NCI-H226 (cell line): ENCODE measurements at regions not wholly inside any gene's neighbourhood (a gene's known extent, or its start where the extent isn't known, plus 50 kb on each side); places are given as distances from the start of the nearest gene placed in this dataset.
"Not testable (repeated sequence)": the region's sequence is repeated elsewhere in the genome, so short reads cannot be mapped to it uniquely, and the experiment has no call there.

ENCODE experiments used
- DNase-seq: peaks from one replicate; pipeline ENCODE4 v3.0.0-alpha.2; 2015

DNA sequence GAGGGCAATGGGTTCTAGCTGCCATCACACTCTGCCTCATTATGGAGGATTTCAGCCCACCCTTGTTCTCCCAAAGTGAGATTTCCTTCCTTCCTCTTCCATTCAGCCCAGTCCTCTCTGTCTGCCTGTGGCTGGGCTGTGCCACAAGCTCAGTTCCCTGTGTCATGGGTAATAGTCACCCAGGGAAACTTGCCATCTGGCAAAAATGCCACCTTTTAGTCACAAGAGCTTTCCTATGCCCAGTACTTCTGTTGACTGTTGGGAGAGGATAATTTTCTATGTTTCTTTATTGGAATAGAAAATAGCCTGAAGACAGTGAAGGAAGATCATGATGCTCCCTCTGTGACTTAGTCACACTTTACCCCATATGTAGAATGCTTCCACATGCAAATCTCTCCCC, 71.4 kb downstream of the TLR4 start:
- DNase-seq = no peak

DNA sequence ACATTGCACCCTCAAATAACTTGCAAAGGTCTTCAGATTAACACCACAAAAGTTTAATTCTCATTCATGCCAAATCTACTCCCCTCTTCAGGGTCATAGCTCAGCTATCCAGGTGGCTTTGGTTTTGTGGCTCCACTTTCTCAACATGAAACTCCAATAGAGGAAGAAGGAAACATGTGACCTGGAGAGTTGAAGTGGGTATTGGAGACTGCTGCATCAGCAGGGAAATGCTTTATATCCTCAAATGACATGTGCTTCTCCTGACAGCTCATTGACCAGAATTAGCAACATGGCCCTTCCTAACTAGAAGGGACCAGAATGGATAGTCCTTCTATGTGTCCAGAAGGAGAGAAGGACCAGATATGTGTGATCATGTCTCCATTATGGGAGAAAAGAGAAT, 73.6 kb downstream of the TLR4 start:
- no peak for DNase-seq

DNA sequence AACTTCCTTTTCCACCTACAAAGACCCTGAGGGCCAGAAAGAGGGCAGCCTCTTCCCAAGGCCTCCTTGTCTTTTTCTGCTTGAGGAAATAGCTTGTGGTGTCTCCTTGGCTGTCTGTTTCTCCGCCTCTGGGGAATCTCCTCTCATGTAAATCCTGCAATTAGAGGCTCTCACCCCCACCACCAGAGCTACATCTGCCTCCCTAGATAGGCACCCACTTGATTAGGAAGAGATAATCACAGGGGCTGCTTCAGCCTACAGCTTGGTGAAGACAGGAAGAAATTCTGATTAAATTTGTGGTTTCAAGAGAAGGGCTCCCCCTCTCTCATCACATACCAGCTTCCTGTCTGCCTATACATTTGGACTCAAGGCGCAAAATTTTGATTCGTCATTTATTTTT, 75.6 kb downstream of the TLR4 start:
- no peak for DNase-seq

GRCh38 chr9:117782931-117783788, 79.0 kb downstream of the TLR4 start:
- DNase-seq = no peak

GRCh38 chr9:117783828-117784227, 79.6 kb downstream of the TLR4 start:
- DNase-seq = no peak

- DNase-seq = no peak
These were observed 80.8 kb downstream of the TLR4 start for GRCh38 chr9:117784996-117785395.

- no peak for DNase-seq
These were observed 83.5 kb downstream of the TLR4 start for GRCh38 chr9:117787746-117788145.

- DNase-seq = no peak
These were observed 91.1 kb downstream of the TLR4 start for GRCh38 chr9:117795271-117795670.

GRCh38 chr9:117796681-117797080, 92.5 kb downstream of the TLR4 start:
- no peak for DNase-seq

GRCh38 chr9:117800389-117800788, 96.2 kb downstream of the TLR4 start:
- no peak for DNase-seq

DNA sequence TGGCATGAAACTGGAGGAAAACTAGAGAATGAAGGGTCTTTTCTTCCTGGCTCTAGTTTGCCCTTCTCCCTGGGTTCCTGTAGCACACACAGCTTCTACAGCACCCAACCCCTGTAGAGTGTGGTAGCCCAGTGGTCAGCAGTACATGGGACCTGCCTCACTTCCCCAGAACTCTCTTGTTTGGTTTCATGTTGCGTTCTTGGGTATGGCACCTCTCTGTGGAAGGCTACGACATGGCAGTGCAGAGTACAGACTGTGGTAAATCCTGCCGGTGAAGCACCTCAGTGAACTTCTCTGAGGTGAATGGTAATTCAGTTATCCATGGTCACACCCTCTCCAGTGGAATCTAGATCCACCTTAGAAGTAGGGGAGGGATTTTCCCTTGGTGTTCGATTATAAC, 105.5 kb downstream of the TLR4 start:
- no peak for DNase-seq

GRCh38 chr9:117815315-117815714, 111.1 kb downstream of the TLR4 start:
- no peak for DNase-seq

DNA sequence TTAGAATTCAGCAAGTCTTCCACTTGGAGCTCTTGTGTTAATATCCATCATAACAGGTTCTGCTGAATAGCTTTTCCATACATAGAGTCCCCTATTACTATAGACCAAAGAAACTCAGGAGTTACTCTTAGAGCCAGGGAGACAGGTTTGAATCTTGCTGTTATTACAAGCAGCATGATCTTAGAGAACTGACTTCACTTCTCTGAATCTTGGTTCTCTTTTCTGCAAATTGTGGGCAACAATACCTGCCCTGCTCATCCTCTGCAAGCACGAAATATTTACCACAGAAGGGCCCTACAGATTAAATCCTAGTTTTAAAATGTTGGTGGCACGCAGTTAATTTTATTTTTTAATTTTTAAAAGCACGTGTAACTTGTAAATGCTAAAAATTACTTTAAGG, 111.7 kb downstream of the TLR4 start:
- DNase-seq = no peak

DNA sequence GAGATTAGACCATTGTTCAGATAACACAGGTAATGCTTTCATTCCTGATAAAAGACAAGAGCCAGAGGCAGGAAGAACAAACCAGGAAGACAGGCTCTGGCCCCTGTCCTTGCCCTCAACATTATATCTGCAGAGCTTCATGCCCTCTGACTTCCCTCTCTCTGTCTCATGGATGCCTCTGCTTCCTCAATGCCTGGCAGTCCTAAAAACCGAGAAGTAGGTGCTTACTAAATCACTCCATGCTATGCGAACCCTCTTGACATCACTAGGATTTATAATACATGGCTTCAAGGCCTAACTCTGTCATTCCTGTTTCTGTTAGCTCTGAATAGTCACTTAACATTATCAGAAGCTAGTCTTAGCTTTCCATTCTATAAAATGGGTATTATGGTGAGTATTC, 117.8 kb downstream of the TLR4 start:
- DNase-seq = no peak

GRCh38 chr9:117823576-117823975, 119.4 kb downstream of the TLR4 start:
- no peak for DNase-seq

DNA sequence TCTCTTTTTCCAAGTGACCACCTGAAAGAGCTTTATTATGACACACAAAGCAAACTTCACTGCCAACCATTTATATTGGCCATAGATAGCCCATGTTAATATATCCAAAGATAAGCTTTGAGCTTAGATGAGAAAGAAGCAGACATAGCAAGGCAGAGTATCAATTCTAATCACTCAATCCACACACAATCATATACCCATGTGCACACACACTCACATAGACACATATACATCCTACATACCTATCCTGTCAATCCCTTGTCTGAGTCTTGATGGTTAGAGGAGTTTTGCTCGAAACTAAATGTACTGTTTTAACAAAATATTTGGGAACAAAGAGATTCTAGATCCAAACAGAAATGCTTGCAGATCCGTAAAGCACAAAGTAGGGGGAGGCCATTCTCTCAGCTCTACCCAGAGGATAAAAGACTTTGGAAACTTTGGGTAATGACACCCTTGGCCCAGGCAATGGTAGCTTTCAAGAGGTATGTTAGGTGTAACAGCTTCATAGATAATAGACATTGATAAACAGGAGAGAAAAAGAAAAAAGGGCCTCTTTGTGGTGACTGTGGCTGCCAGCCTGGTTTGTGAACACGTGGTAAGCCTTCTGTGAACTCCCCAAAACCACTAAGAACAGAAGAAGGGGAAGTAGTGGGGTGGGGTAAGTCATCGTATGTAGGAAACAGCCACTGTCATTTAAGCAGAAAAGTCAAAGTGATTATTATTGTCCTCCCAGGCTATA, 121.6 kb downstream of the TLR4 start:
- DNase-seq = no peak

DNA sequence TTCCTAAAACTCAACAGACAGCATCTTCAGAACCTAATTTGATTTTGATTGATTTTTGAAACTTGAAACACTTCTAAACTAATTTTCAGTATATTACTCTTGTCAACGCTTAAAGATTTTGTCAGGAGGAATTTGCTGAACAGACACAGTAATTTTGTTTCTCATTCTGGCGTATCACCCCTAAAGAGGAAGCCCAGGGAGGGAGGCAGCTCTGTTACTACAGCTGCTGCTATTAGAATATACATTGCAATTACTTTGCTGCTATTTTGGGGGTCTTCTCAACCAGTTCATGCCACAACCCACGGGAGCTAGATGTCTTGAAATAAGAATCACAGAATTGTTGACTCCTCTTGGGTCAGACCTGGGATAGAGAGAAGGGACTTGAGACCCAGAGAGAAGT, 122.6 kb downstream of the TLR4 start:
- DNase-seq = no peak

GRCh38 chr9:117827456-117827855, 123.3 kb downstream of the TLR4 start:
- no peak for DNase-seq

DNA sequence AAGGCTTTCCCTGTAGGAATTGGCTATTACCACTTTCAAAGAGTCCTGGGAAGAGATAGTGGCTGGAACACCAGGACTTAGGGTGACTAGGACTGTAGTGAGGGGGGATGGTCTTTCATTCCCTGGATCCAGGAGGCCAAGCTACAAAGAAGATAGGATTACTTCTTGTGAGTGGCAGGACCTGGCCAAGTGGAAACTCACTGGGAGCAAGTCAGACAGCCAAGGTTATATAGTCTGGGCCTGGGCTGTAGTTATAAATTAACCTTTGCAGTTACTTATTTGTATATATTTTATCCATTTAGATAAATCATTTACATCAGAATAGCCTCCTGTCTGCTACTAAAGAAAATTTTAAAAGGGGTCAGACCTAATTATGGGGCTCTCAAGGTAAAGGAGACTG, 124.3 kb downstream of the TLR4 start:
- no peak for DNase-seq

DNA sequence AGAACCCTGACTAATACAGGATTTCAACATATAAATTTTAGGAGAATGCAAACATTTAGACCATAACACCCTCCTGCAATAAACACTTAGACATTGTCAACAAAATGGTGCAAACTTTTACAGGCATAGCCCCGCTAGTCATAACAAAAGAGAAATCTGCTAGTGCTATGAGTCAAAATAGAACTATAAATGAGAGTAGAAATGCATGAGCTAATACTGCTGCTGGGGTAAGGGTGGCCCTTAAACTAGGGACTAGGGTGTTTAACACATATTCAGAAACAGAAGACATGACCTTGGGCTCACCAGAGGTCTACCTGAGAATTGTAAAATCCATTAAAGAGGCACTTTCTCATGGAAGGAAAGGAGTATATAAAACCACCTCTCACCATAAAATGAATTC, 131.6 kb downstream of the TLR4 start:
- no peak for DNase-seq

GRCh38 chr9:117839862-117840261, 135.7 kb downstream of the TLR4 start:
- no peak for DNase-seq

- not testable (repeated sequence) for DNase-seq
These were observed 147.7 kb downstream of the TLR4 start for GRCh38 chr9:117851836-117852461.

DNA sequence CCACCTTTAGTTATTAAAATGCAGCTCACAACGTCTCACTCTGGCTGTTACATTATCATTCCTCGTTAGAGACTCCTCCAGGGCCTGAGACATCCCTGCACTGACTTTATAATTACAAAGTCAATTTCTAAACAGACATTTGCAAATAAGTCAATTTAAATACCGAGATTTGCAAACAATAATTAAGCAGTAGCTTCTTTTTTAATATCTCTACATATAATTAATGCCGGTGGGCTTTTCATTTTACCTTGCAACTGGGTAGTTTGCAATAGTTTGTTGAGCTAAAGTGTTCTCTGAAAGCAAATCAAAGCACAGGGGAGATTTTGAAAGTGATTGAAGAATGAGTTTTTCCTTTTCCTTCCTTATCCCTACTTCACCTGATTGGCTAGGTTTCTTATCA, 154.4 kb downstream of the TLR4 start:
- DNase-seq = no peak

- DNase-seq = no peak
These were observed 156.6 kb downstream of the TLR4 start for GRCh38 chr9:117860849-117861248.
